DMS53 (cell line): ENCODE measurements at regions not wholly inside any gene's neighbourhood (a gene's known extent, or its start where the extent isn't known, plus 50 kb on each side); places are given as distances from the start of the nearest gene placed in this dataset.

Source experiments
- DNase-seq: peaks from one replicate; lab custom pipeline; 2025; lab: John Stamatoyannopoulos, UW

- peak; percentile 9 for DNase-seq
Measured at GRCh38 chr2:16890081-16890480, 224.4 kb upstream of the CYRIA start.

GRCh38 chr2:16885027-16885426 is 219.4 kb upstream of the CYRIA start:
- DNase-seq, result no peak

DNA sequence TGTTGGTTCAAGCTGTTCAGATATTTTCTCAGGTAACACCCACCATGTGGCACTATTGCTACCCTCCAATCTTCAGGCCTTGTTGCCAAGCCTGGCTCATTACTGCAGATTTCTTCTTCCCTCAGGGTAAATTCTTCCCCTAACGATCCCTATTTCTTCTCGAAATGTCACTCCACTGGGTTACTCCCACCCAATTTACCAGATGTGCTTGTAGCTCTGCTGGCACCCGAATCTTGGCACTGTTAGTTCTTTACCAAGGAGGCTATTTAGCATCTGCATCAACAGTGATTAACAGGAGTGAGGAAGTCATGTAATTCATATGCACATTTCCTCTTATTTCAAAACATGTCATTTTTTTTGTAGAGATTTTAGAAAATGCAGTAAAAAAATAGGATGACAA is 217.1 kb upstream of the CYRIA start:
- DNase-seq, result no peak

- DNase-seq, result peak; percentile 61
Measured at GRCh38 chr2:16881122-16881521, 215.5 kb upstream of the CYRIA start.

GRCh38 chr2:16871411-16871810 is 205.8 kb upstream of the CYRIA start:
- no peak for DNase-seq

DNA sequence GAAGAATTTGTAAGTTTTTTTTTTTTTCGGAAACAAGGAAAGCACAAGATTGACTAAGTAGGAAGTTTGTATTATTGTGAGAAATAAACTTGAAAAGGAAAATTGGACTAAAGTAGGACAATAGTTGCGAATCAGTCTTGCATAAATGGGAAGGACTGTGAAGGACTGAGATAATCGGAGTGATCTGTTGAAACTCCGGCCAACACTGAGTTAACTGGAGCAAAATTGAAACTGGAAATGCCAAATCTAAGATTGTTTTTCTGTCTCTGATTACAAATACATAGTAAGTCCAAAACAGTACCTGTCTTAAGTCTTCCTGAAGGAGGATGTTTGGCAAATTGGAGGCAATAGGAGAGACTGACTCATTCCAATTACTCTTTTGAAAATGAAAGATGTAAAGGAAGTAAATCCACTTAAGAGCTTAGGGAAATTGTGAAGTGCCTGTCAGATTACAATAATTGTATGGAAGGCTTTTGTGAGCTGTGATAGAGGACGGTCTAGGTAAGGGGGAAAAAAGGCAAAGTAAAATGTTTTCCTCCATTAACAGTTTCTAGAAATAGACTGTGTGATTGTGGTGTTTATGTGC is 204.9 kb upstream of the CYRIA start:
- DNase-seq, result peak; percentile 42

DNA sequence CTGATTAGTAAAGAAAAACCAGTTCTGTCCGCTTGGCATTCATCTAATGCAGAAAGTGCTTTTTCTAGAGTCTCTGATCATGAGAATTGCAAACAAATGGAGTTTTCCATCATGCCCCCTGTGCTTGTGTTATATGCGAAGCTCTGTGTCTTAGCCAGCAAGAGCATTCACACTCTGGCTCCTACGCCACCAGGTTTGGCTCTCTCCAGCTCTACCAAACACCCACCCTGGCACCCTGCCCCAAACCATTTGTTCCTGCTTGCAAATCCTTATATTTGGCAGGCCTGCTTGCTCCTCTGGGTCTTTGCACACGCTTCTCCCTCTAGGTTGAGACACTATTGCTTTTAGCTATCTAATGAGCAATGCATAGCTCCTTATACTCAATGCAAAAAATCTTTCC is 204.1 kb upstream of the CYRIA start:
- no peak for DNase-seq

- DNase-seq, result no peak
Measured at GRCh38 chr2:16862471-16862870, 196.8 kb upstream of the CYRIA start.

- no peak for DNase-seq
Measured at GRCh38 chr2:16861530-16861929, 195.9 kb upstream of the CYRIA start.

GRCh38 chr2:16861111-16861510 is 195.5 kb upstream of the CYRIA start:
- no peak for DNase-seq

DNA sequence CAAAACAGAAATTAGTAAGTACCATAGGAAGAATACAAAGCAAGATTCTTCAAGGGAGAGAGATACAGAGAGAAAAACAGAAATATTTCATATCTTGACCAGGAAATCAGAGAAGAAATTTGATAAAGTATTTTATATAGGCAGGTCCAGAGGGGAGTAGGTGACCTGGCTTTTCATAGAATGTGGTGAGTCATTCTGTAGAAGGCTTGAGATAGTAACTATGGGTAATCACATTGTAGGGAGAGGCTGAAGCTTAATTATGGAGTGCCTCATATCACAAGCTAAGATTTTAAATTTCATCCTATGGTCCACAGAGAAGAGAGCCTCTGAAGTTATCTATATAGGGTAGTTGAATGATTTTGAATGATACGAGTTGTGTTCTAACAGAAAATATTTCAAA is 195.0 kb upstream of the CYRIA start:
- no peak for DNase-seq

DNA sequence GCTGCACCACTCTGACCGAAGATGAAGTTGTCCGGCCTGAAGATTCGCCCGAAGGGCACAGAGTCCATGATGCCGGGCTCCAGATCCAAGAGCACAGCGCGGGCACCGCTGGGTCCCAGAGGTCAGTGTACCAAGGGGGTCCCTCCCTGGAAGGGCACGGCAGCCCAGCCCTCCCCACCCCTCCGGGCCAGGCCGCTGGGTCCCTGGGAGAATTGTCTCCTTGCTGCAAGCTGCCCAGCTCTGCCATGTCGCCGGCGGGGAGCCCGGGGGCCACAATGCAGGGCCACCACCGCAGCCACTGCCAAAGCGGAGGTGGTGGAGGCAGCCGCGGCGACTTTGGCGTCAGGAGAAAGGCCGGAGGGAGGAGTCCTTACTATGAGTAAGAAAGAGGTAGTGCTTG is 189.5 kb upstream of the CYRIA start:
- DNase-seq, result no peak

DNA sequence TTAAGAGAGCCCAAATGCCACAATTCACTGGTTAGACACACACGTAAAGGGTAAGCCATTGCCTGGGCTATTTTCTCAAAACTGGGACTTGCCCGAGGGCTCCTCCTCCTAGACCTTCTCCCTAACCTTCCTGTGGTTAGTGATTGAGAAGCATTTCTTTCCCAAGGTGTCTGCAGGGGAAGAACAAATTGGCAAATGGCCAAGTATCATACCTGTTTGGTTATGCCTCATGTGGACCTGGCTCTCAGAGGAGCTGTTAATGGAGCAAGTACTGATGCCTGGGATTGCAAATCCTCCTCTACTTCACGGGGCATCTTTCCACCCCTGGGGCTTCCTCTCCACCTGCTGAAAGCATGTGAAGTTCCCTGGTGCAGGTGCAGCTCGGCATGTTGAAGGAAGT is 187.5 kb upstream of the CYRIA start:
- DNase-seq, result no peak

- no peak for DNase-seq
Measured at GRCh38 chr2:16852651-16853050, 187.0 kb upstream of the CYRIA start.

- DNase-seq, result no peak
Measured at GRCh38 chr2:16851126-16851525, 185.5 kb upstream of the CYRIA start.

DNA sequence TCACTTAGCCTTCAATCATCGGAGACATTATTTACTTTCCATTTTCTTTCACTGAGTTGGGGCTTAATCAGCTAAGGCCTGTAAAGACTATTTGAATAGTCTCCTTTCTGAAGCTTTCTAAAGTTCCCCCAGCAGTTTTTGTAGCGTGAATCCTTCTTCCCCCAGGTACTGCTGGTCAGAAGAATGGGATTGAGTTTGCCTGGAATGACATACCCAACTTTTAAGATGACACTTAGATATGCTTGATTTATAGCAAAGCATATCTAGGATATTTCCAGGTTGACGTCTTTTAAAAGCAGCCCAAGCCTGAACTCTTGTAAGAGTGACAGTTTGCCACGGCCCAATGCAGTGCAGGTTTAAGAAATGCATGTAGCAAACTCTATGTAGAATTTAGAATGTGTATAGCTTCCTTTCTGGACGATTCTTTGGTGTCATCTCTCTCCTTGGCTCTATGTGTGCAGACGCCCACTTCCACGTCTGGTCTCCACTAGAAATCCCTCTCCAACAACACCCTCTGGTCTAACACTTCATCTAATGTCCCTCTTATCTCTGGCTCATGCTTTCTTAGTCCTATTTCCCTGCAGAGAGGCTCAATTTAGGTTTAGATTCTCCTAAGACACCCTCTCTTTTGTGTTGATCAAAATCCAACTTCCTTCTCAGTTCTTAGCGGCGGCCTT is 175.0 kb upstream of the CYRIA start:
- DNase-seq, result no peak

DNA sequence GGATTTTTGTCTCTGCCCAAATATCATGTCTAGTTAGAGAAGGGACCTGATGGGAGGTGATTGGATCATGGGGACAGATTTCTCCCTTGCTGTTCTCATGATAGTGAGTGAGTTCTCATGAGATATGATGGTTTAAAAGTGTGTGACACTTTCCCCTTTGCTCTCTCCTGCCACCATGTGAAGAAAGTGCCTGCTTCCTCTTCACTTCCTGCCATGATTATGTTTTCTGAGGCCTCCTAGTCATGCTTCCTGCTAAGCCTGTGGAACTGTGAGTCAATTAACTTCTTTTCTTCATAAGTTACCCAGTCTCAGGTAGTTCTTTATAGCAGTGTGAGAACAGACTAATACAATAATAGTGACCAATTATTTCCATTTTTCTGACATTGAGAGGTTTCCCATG is 167.3 kb upstream of the CYRIA start:
- DNase-seq, result no peak

- DNase-seq, result peak; percentile 24
Measured at GRCh38 chr2:16828828-16829160, 163.2 kb upstream of the CYRIA start.

- DNase-seq, result no peak
Measured at GRCh38 chr2:16828044-16828827, 162.6 kb upstream of the CYRIA start.

- DNase-seq, result no peak
Measured at GRCh38 chr2:16824472-16824871, 158.8 kb upstream of the CYRIA start.

- peak; percentile 41 for DNase-seq
Measured at GRCh38 chr2:16821692-16822091, 156.1 kb upstream of the CYRIA start.

GRCh38 chr2:16818203-16818556 is 152.5 kb upstream of the CYRIA start:
- no peak for DNase-seq

GRCh38 chr2:16817305-16818202 is 151.9 kb upstream of the CYRIA start:
- DNase-seq, result no peak
